ENCODE measurements at regions not wholly inside any gene's neighbourhood (a gene's known extent, or its start where the extent isn't known, plus 50 kb on each side); places are given as distances from the start of the nearest gene placed in this dataset.
"Not testable (repeated sequence)": the region's sequence is repeated elsewhere in the genome, so short reads cannot be mapped to it uniquely, and the experiment has no call there.

DNA sequence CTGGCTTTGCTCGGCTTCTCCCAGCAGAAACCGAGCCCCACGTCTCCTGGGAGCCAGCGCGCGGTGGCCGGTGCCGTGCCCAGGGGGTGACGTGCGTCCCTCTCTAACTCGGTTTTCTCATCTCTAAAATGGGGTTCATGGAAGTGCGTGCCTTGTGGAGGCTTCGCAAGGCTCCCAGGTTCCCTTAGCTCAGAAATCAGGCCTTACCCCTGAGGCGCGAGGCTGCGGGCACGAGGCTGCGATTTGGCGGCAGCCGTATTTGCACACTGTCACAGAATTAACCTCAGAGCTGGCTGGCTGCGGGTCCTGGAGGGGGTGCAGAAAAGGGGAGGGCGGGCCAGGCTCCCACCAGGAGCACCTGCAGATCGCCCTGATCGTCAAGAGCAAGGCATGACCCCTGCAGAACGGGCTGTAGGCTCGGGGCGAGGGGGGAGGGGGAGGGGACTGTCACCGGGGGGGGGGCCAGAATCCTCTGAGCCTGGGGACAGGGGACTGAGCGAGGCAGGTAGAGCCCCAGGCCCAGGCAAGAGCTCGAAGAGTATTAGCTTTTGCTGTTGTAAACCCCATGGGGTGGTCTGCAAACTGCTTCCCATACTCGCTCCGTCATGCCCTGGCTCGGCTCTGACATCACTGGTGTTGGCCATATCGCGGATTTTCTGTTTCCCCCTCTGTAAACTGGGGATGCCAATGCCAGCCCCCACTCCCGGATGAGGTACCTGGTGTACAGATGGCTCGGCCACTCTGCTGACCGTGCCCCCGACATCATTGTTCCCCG, 62.2 kb downstream of the CCNE1 start:
- no peak for DNase-seq (ENCODE audit: low read depth)

- no peak for DNase-seq (ENCODE audit: low read depth)
Measured at GRCh38 chr19:29875931-29876330, 64.1 kb downstream of the CCNE1 start.

DNA sequence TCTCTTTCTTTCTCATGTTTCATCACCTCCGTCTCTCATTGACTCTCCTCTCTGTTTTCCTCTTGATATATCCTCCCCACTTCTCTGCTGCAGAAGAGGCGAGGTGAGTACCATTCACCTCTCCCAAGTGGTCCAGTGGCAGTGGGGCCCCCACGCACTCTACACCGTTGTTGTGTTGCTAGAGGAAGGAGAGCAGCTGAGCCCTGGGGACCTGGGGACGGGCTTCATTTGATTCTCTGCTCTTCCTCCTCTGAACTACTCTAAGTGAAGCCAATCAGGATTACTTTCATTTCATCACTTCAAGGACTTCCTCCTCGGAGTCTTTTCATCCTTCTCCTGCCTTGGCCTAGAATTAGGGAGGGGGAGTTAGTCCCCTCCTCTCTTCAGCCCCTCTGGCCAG, 64.6 kb downstream of the CCNE1 start:
- no peak for DNase-seq (ENCODE audit: low read depth)

GRCh38 chr19:29876908-29877307, 65.1 kb downstream of the CCNE1 start:
- DNase-seq (ENCODE audit: low read depth), result not testable (repeated sequence)

DNA sequence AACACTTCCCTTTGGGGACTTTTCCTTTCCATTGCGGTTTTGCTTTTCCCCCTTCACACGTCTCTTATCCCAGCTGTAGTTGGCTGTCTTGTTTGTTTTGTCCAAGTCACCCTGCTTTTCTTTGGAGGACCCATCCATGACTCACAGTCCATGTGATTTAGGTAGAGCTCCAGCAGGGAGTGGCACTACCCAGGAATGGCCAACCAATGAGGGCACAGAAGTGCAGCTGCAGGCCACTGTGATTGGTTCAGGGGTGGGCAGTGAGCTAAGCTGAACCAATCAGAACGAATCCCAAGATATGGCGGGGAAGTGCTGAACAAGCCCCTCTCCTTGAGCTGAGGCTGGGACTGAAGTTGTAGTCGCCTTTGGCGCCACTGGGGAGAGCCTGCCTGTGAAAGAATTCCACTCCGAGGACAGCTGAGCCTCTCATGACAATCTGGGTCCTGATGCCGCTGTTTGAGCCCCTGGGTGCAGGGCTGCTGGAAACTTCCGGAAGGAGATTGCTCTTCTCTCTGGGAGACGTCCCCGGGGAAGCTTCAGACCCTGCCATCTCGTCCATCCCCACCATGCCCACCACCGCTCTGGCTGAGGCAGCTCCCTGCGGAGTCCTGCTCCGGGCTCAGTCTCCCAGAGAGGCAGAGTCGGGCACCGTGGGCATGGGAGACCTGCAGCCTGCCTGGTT, 62.9 kb upstream of the URI1 start:
- DNase-seq (ENCODE audit: low read depth), result peak; percentile 50

- DNase-seq (ENCODE audit: low read depth), result no peak
Measured at GRCh38 chr19:29879655-29879974, 62.4 kb upstream of the URI1 start.

- no peak for DNase-seq (ENCODE audit: low read depth)
Measured at GRCh38 chr19:29880498-29881081, 61.4 kb upstream of the URI1 start.

- DNase-seq (ENCODE audit: low read depth), result peak; percentile 23
Measured at GRCh38 chr19:29881386-29881785, 60.7 kb upstream of the URI1 start.

GRCh38 chr19:29882719-29883105, 59.3 kb upstream of the URI1 start:
- no peak for DNase-seq (ENCODE audit: low read depth)

DNA sequence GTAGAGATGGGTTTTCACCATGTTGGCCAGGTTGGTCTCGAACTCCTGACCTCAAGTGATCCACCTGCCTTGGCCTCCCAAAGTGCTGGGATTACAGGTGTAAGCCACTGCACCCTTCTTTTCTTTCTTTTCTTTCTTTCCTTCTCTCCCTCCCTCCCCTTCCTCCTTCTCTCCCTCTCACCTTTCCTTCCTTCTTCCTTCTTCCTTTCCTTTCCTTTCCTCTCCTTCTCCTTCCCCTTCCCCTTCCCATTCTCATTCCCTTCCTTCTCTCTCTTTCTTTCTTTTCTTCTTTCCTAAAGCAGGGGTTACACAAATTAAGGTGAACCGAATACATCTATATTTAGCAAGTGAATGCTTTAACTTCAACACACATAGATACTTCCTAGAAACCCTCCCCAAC, 58.0 kb upstream of the URI1 start:
- DNase-seq (ENCODE audit: low read depth), result no peak

- no peak for DNase-seq (ENCODE audit: low read depth)
Measured at GRCh38 chr19:29884466-29884865, 57.6 kb upstream of the URI1 start.

DNA sequence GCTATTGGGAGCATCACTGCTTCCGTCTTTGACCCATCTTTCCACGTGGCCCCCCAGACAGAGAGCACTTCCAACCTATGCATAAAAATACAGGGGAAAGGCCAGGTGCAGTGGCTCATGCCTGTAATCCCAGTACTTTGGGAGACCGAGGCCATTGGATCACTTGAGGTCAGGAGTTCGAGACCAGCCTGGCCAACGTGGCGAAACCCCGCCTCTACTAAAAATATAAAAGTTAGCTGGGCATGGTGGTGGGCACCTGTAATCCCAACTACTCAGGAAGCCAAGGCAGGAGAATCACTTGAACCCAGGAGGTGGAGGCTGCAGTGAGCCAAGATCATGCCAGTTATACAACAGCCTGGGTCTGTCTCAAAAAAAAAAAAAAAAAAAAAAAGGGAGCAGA, 55.9 kb upstream of the URI1 start:
- DNase-seq (ENCODE audit: low read depth), result not testable (repeated sequence)

DNA sequence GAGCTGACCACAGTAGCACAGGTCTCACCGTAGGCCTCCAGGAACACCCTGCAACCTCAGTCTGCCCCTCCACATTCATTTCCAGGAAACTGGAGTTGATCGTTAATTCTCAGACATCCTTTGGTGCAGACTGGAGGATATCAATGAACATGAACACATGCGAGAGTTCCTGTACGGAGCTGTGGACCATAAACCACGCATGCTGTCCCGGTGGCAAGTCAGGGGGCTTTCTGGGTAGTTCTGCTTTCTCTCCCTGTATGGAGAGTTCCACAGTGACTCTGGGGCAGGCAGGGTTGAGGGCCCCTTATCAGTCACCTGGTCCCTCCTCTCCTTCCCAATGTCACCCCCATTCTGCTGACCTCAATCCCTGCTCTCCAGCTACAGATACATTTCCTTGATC, 55.5 kb upstream of the URI1 start:
- no peak for DNase-seq (ENCODE audit: low read depth)

DNA sequence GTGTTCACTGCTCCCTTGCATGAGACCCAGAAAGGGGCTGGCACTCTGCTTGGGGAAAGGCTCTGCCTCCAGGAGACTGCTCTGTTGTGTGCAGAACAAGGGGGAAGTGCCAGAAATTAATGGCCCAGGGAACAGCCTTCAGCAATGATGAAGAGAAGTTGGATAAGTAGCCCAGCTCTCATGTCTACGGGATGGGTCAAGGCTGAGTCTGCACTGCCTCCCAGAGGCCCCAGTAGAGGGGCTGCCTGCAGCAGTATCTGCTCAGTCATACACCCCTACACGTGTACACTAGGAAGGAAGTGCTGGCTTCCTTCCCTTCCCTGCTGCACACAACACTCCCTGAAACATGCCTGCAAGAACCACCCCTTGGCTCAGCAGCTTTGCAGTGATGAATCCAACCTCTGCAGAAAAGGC, 54.6 kb upstream of the URI1 start:
- DNase-seq (ENCODE audit: low read depth), result no peak

- DNase-seq (ENCODE audit: low read depth), result not testable (repeated sequence)
Measured at GRCh38 chr19:29888047-29888446, 54.0 kb upstream of the URI1 start.

DNA sequence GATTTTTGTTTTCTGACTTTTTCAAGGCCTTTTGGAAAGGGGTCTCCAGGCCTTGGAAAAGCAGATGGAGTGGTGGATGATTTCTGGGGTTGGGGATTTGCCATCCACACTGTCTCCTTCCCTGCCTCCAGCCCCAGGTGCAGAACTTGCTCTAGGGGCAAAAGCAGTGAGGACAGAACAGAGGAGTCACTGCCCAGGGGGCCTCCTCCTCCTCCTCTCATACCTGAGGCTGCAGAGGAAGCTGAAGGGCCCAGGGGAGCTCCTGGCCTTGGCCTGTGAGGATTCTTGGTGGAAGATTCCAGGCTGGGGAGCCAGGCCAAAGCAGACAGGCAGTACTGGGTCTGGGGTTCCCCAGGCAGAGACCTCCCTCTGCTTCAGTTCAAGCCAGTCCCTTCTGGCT, 52.3 kb upstream of the URI1 start:
- no peak for DNase-seq (ENCODE audit: low read depth)

DNA sequence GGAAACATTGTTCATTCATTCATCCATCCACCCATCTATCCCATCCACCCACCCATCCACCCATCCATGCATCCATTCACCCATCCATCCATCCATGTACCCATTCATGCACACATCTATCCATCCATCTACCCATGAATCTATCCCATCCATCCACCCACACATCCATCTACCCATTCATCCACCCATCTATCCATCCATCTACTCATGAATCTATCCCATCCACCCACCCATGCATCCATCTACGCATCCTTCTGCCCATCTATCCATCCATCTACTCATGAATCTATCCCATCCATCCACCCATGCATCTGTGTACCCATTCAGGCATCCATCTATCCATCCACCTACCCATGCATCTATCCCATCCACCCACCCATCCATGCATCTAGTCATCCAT, 51.6 kb upstream of the URI1 start:
- DNase-seq (ENCODE audit: low read depth), result no peak
